A673 (cell line): ENCODE measurements at regions not wholly inside any gene's neighbourhood (a gene's known extent, or its start where the extent isn't known, plus 50 kb on each side); places are given as distances from the start of the nearest gene placed in this dataset.

Source experiments
- EZH2 ChIP-seq: fragments of 200-600 bp; sonication (generic); IDR thresholded peaks from 2 replicates; pipeline ENCODE4 v1.6.1; 2017; ENCODE audit warnings: borderline replicate concordance, low read depth, mild to moderate bottlenecking, mixed read lengths, antibody characterized with exemption, low read length; ENCODE audit not compliant: poor library complexity, severe bottlenecking
- TF ChIP-seq, protein P1 (sequence below): fragments of 300-800, 200-600 bp; sonication (generic); conservative IDR thresholded peaks from 2 replicates; pipeline ENCODE4 v1.5.1; 2017; ENCODE audit warnings: low read depth, mild to moderate bottlenecking, antibody characterized with exemption, low read length, moderate library complexity, mixed read lengths

DNA sequence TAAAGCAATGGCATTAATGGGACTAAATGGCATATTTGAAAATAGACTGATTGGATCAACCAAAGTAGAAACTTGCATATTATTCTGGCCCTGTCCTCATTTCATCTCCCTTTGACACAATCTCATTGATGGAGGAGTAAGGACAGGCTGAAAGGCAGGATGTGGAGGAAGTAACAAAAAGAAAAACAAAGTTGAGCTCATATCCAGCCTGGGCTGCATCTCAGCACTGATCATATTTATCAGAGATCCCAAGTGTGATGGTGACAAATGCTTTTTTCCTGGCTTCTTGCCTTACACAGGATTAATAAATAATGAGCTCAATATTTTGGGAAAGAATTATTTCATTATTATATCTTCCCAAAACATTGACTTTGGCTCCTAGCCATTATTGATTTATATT is 622.7 kb downstream of the CD109 start:
- TF ChIP-seq, protein P1, sequence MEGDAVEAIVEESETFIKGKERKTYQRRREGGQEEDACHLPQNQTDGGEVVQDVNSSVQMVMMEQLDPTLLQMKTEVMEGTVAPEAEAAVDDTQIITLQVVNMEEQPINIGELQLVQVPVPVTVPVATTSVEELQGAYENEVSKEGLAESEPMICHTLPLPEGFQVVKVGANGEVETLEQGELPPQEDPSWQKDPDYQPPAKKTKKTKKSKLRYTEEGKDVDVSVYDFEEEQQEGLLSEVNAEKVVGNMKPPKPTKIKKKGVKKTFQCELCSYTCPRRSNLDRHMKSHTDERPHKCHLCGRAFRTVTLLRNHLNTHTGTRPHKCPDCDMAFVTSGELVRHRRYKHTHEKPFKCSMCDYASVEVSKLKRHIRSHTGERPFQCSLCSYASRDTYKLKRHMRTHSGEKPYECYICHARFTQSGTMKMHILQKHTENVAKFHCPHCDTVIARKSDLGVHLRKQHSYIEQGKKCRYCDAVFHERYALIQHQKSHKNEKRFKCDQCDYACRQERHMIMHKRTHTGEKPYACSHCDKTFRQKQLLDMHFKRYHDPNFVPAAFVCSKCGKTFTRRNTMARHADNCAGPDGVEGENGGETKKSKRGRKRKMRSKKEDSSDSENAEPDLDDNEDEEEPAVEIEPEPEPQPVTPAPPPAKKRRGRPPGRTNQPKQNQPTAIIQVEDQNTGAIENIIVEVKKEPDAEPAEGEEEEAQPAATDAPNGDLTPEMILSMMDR = no peak
- no peak for TF ChIP-seq EZH2
